Activated CD4-positive, alpha-beta T cell treated with anti-CD3 and anti-CD28 coated beads for 48 hours (primary cell): ENCODE measurements at regions not wholly inside any gene's neighbourhood (a gene's known extent, or its start where the extent isn't known, plus 50 kb on each side); places are given as distances from the start of the nearest gene placed in this dataset.

Source experiments
- DNase-seq: peaks from one replicate; pipeline ENCODE4 v3.0.0-alpha.2; 2020

DNA sequence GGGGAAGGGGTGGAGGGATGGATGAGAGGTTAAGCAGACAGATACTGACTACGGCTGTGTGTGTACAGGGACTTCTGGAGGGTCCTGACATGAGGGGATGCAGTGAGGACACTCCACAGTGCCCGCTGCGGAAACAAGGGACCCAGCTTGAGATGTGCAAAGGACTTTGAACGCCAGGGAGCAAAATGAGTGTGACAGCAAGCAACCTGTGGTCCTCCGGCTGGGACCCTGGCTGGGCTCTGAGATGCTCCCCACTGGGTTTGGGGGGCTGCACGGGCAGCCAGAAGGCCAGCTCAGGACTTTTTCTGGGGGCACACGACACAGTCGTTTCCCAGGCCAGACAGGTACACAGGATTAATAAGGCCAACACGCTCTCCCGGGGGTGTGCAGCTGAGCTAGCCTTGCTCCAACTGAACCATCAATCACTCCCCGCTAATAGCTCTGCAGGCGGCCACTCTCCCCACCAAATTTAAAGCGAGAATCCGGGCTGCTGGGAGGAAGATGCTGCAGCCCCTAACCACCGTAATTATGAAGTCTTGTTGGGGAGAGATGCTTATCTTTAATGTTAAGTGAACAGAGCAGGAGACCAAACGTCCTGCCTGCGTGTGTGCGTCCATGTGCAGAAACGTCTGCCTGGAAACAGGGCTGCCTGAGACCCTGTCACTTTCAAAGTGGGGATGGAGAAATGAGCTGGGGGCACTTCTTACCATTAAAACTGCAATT lies 51.6 kb upstream of the DLK1 start:
- DNase-seq: no peak

DNA sequence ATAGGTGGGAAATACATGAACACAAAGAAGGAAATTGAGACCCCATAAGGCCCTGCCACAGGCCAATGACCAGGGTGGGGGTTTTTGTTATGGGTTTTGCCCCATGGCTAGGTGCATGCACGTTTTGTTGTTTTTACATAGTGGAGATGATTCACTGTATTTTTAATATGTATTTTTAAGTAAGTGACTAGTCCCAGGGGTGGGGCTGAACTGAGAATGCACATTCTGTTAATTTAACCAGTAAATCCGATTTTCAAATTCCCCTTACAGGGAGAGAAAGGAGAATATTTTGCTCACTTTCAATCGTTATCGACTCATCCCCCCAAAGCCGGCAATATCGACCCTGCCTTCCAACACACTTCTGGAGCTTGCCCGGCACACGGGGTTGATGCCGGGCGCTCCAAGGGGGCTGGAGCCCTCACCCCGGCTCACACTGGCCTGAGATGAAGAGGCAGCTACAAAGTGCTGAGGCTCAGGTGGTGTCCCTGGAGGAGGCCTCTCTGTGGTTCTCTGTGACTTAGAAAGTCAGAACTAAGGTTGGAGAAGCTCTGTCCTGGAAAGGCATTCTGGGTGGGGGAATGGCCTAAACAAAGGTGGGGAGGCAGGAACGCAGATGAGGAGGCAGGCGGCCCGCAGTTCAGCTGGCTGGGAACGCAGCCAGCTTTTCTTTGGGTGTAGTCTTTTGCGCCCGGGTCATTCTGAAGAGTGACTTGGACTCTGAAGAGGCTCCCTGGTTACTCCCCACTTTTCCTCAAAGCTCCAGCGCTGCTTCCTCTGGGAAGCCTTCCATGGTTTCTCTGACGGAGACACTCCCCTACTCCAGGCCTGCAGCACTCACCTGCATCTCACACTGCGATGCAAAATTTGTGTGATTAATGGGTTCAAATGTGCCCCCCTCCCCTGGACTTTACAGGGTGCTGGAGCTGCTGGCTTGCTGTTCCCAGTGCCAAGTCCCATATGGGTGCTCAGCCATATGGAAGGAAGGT lies 50.7 kb upstream of the DLK1 start:
- DNase-seq: no peak
